Memory B cell (primary cell): ENCODE measurements at regions not wholly inside any gene's neighbourhood (a gene's known extent, or its start where the extent isn't known, plus 50 kb on each side); places are given as distances from the start of the nearest gene placed in this dataset.

Source experiments
- ATAC-seq: fragments of 150-1000 bp; cut with Tn5 transposase; 2 replicates; pipeline ENCODE4 v1.10.0; 2021; ENCODE audit warnings: low read depth, mild to moderate bottlenecking, moderate library complexity
- DNase-seq, 2 donors: peaks; one replicate each; pipeline ENCODE4 v3.0.0; 2022; ENCODE audit warnings: low spot score in 2 of 2
- H3K27ac Mint-ChIP-seq: one replicate; pipeline ENCODE4 v1.8.0; 2022; ENCODE audit warnings: mild to moderate bottlenecking, moderate library complexity, mixed read lengths
- H3K27me3 Mint-ChIP-seq: one replicate; pipeline ENCODE4 v1.8.0; 2022; ENCODE audit warnings: mixed read lengths
- H3K36me3 Mint-ChIP-seq: one replicate; pipeline ENCODE4 v1.8.0; 2022; ENCODE audit warnings: mild to moderate bottlenecking, mixed read lengths
- H3K4me1 Mint-ChIP-seq: one replicate; pipeline ENCODE4 v1.8.0; 2022; ENCODE audit warnings: mixed read lengths
- H3K4me3 Mint-ChIP-seq: one replicate; pipeline ENCODE4 v1.8.0; 2022; ENCODE audit warnings: mild to moderate bottlenecking, moderate library complexity, mixed read lengths
- H3K9me3 Mint-ChIP-seq: one replicate; pipeline ENCODE4 v1.8.0; 2022; ENCODE audit warnings: mixed read lengths

DNA sequence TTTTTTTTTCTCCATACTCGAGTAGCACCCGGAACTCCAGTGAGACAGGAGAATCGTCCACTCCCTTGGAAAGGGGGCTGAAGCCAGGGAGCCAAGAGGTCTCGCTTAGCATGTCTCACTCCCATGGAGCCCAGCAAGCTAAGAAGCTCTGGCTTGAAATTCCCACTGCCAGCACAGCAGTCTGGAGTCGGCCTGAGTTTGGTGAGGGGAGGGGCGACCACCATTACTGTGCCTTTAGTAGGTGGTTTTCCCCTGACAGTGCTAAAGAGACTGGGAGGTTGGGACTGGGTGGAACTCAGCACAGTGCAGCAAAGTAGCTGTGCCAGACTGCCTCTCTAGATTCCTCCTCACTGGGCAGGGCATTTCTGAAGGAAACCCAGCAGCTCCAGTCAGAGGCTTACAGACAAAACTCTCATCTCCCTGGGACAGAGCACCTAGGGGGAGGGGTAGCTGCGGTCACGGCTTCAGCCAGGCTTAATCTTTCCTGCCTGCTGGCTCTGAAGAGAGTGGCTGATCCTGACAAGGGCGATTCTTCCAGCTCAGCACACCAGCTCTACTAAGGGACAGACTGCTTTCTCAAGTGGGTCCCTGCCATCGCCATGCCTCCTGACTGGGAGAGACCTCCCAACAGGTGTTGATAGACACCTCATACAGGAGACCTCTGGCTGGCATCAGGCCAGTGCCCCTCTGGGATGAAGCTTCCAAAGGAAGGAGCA lies 414.5 kb upstream of the ZNF608 start:
- DNase-seq (no peak), ATAC-seq (no peak)
- H3K27me3 Mint-ChIP-seq = peaks cover 2% of the 10 kb centered on the region
- peaks cover 9% of the 10 kb centered on the region for H3K36me3 Mint-ChIP-seq
- H3K27ac Mint-ChIP-seq = no peak overlapping the region
- no peaks in the 10 kb centered on the region for H3K4me1 Mint-ChIP-seq
- H3K4me3 Mint-ChIP-seq = no peak overlapping the region
- H3K9me3 Mint-ChIP-seq = peaks cover 17% of the 10 kb centered on the region

DNA sequence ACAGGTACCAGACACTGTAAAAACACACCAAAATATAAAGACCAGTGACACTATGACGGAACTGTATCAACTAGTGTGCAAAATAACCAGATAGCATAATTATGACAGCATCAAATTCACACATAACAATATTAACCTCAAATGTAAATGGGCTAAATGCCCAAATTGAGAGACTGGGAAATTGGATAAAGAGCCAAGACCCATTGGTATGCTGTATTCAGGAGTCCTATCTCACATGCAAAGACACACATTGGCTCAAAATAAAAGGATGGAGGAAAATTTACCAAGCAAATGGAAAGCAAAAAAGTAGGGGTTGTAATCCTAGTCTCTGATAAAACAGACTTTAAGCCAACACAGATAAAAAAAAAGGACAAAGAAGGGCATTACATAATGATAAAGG lies 416.3 kb upstream of the ZNF608 start:
- H3K4me3 Mint-ChIP-seq = no peak overlapping the region
- H3K4me1 Mint-ChIP-seq = no peaks in the 10 kb centered on the region
- peaks cover 2% of the 10 kb centered on the region for H3K27me3 Mint-ChIP-seq
- H3K27ac Mint-ChIP-seq = no peak overlapping the region
- peaks cover 9% of the 10 kb centered on the region for H3K36me3 Mint-ChIP-seq
- ATAC-seq (no peak), DNase-seq (no peak)
- H3K9me3 Mint-ChIP-seq = peaks cover 20% of the 10 kb centered on the region

DNA sequence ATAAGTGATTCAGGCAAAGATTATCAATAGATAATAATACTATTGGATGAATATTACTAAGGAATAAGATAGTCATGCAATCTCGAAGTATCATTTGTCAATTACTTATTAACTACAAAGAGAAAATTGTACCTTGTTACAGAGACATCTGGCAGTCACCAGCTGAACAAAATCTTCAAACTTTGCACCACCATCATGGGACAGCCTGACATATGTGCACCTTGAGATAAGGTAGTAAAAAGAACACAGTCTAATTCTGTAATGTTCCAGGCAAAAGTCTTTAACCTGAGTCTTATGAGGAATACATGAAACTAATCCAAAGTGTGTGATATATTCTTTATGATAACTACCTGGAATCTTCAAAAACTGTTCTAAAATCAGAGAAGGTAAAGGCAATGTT lies 423.0 kb upstream of the ZNF608 start:
- peaks cover 2% of the 10 kb centered on the region for H3K4me1 Mint-ChIP-seq
- no peak for DNase-seq
- peaks cover 6% of the 10 kb centered on the region for H3K36me3 Mint-ChIP-seq
- H3K9me3 Mint-ChIP-seq = peaks cover 5% of the 10 kb centered on the region
- no peak overlapping the region for H3K27ac Mint-ChIP-seq
- H3K27me3 Mint-ChIP-seq = no peaks in the 10 kb centered on the region
- no peak overlapping the region for H3K4me3 Mint-ChIP-seq
- no peak for ATAC-seq

DNA sequence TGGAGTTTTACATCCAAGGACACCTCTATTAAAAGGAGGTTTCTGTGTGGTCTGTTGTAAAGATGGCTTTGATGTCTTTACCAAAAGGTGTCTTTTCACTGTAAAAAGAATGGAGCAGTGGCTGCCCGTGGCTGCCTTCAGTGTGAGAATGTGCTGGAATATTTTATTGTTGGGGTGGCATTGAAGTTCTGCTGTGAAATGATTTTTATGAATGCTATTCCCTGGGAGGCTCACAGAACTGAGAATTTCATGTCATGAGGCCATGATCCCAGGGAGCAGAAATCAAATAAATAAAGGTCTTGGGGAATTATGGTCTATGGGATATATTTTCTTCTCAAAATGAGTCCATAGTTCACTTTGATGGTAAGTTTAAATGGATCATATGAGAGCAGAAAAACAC lies 425.2 kb upstream of the ZNF608 start:
- DNase-seq (no peak), ATAC-seq (no peak)
- Mint-ChIP-seq H3K4me1 (peaks cover 2% of the 10 kb centered on the region), H3K9me3 (no peaks in the 10 kb centered on the region), H3K4me3 (no peak overlapping the region), H3K27me3 (no peaks in the 10 kb centered on the region), H3K36me3 (no peaks in the 10 kb centered on the region), H3K27ac (no peak overlapping the region)

DNA sequence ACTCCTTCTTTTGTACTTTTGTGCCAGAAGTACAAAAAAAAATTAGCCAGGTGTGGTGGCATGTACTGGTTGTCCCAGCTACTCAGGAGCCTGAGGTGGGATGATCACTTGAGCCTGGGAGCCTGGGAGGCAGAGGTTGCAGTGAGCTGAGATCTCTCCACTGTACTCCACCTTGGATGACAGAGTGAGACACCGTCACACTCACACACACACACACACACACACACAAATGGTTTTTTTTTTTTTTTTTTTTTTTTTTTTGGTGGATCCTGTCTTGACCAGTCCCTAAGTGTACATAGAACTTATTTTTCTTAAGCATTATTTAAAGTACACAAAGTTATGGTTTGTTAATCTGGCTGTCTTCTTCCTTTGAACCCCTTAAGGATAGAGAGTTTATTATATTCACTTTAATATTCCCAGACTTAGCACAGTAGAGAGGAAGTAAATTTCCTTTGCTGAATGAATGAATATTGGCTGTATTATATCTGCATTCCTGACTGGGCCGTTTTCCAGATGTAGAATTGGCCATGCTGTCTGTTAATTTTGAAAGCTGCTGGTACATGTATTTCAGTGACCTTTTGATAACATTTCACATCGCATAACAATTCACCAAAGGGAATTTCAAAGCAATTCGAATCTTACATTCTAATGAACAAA lies 429.0 kb upstream of the ZNF608 start:
- peaks cover 4% of the 10 kb centered on the region for H3K4me1 Mint-ChIP-seq
- ATAC-seq (no peak), DNase-seq (no peak)
- H3K27ac Mint-ChIP-seq = no peak overlapping the region
- peaks cover 3% of the 10 kb centered on the region for H3K9me3 Mint-ChIP-seq
- no peaks in the 10 kb centered on the region for H3K27me3 Mint-ChIP-seq
- H3K4me3 Mint-ChIP-seq = no peak overlapping the region
- no peaks in the 10 kb centered on the region for H3K36me3 Mint-ChIP-seq

DNA sequence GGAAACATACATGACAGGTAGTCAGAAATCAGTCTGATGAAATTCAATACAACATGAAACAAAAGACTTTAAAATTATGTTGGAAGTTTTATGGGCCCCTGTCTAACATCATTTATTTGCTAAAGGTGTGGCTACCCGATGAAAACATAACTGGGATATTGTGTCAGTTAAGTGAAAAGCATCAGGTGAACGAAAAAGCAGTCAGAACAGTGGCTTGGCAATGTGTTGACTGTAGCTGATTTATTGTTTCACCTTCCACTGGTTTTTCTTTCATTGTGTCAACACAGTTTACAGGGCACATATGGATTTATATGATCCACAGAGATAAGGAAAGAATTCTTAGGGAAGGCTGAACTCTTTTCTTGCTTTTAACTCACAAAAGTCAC lies 429.6 kb upstream of the ZNF608 start:
- Mint-ChIP-seq H3K27ac (no peak overlapping the region), H3K36me3 (no peaks in the 10 kb centered on the region), H3K27me3 (no peaks in the 10 kb centered on the region), H3K4me3 (no peak overlapping the region), H3K9me3 (peaks cover 3% of the 10 kb centered on the region), H3K4me1 (peaks cover 4% of the 10 kb centered on the region)
- DNase-seq (no peak), ATAC-seq (no peak)

DNA sequence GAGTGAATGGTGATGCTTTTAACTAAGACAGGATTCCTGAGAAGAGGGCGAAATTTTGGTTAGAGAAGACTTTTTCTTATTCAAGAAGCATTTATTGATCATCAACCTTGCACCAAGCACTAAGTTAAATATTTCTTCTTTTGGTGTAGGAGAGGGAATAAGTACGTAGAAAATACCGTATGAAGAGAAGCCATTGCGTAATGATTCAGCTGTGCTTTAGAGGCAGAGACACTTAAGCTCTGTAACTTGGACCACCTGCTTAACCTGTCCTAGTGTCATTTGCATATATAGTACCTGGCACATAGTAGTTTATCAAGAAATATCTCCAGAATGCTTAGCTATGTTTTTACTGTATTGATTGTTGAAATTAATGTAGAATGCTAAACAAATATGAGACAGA lies 430.9 kb upstream of the ZNF608 start:
- no peak for DNase-seq
- H3K36me3 Mint-ChIP-seq = no peaks in the 10 kb centered on the region
- H3K27ac Mint-ChIP-seq = no peak overlapping the region
- peaks cover 3% of the 10 kb centered on the region for H3K9me3 Mint-ChIP-seq
- H3K4me1 Mint-ChIP-seq = peaks cover 2% of the 10 kb centered on the region
- ATAC-seq = no peak
- H3K4me3 Mint-ChIP-seq = no peak overlapping the region
- H3K27me3 Mint-ChIP-seq = no peaks in the 10 kb centered on the region

DNA sequence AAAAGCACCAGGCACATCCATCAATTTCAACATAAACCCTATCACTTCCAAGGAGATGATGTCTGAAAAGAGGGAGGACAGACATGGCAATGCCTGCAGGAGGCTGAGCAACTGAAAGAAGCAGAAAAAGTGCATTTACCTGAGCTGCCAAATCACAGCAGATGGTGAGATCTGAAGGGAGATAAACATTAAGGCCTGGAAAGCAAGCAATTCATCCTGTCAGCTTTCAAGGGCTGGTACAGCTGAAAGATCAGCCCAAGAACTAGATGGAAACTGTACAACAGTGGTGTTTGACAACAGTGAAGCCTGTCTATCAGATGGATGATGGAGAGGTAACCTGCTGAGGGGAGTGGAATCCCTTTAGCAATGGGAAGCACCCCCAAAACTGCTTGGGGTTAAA lies 433.2 kb upstream of the ZNF608 start:
- H3K9me3 Mint-ChIP-seq = peaks cover 3% of the 10 kb centered on the region
- ATAC-seq (no peak), DNase-seq (no peak)
- H3K4me1 Mint-ChIP-seq = peaks cover 2% of the 10 kb centered on the region
- H3K4me3 Mint-ChIP-seq = no peak overlapping the region
- no peaks in the 10 kb centered on the region for H3K27me3 Mint-ChIP-seq
- no peaks in the 10 kb centered on the region for H3K36me3 Mint-ChIP-seq
- H3K27ac Mint-ChIP-seq = no peak overlapping the region

DNA sequence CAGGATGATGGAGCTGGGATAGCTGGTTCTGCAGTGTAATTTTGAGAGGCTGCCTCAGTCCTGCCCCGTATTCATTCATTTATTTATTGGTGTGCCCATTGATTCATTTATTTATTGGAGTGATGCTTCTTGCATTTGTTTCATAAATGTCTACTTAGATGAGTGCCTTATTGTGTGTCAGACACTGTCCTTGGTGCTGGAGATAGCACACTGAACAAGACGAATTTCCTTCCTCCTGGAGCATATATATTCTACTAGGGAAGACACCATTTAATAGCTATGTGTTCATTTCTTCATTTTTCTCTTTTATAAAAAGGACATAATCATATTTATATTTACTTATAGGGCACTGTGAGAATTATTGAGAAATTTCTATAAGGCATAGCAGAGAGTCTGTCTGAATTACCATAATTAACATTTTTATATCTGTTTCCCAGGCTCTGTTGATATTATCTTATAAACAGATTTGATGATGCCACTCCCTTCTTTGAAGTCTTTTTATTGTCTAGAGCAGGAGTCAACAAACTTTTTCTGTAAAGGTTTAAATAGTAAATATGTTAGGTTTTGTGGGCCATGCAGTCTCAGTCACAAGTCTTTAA lies 433.9 kb upstream of the ZNF608 start:
- Mint-ChIP-seq H3K4me3 (no peak overlapping the region), H3K27ac (no peak overlapping the region), H3K27me3 (no peaks in the 10 kb centered on the region), H3K9me3 (peaks cover 3% of the 10 kb centered on the region), H3K4me1 (peaks cover 2% of the 10 kb centered on the region), H3K36me3 (no peaks in the 10 kb centered on the region)
- no peak for DNase-seq
- no peak for ATAC-seq

DNA sequence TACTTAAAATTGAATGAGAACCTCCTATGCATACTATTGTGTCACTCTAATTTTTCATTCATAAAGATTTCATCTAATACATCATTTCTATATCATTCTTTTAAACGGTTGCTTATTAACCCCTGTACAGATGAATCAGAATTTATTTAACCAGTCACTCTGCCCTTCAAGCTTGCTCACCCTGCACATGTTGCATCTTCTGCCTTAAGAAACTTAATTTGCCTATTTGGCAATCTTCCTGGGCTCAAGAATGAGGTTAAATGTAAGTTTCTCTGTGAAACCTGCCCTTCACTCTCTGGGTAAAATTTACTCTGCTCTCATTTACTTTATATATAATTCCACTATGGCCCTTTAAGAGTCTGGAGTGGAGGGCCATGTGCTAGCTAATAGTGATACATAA lies 434.7 kb upstream of the ZNF608 start:
- no peak overlapping the region for H3K27ac Mint-ChIP-seq
- ATAC-seq (no peak), DNase-seq (no peak)
- peaks cover 2% of the 10 kb centered on the region for H3K4me1 Mint-ChIP-seq
- no peaks in the 10 kb centered on the region for H3K27me3 Mint-ChIP-seq
- H3K4me3 Mint-ChIP-seq = no peak overlapping the region
- no peaks in the 10 kb centered on the region for H3K36me3 Mint-ChIP-seq
- H3K9me3 Mint-ChIP-seq = peaks cover 3% of the 10 kb centered on the region

DNA sequence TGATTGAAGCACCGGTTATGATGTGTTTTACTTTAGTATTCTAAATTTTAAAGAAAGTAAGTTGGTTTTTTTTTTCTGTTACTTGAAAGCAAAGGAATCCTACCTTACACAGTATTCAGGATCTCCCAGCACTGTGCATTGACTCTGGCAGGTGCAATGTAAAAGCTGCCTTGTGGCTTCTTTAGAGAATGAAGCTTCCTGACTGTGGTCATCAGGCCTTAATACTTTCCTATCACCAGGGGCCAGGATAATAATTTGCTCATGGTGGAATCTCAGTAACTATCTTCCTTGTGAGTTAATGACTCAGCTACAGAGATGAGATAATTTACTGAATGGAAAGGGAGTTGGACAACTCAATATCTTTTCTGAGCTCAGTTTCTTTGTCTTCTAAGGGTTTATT lies 435.5 kb upstream of the ZNF608 start:
- DNase-seq (no peak), ATAC-seq (no peak)
- Mint-ChIP-seq H3K27me3 (no peaks in the 10 kb centered on the region), H3K9me3 (peaks cover 3% of the 10 kb centered on the region), H3K4me3 (no peak overlapping the region), H3K4me1 (peaks cover 2% of the 10 kb centered on the region), H3K36me3 (no peaks in the 10 kb centered on the region), H3K27ac (no peak overlapping the region)

DNA sequence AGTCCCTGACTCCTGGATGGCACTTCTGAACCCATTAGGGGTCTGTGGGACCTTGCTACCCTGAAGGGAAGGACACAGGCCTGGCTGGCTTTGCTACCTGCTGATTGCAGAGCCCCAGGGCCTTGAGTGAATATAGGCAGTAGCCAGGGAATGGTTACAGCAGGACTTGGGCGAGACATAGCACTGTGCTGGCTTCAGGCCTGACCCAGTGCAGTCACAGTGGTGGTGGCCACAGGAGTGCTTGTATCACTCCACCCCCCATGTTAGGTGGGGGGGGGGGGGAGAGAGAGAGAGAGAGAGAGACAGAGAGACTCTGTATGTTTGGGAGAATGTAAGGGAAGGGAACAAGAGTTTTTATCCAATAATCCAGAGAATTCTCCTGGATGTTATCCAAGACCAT lies 439.3 kb upstream of the ZNF608 start:
- Mint-ChIP-seq H3K36me3 (no peaks in the 10 kb centered on the region), H3K9me3 (no peaks in the 10 kb centered on the region), H3K4me3 (no peak overlapping the region), H3K27ac (no peak overlapping the region), H3K4me1 (peaks cover 7% of the 10 kb centered on the region), H3K27me3 (no peaks in the 10 kb centered on the region)
- DNase-seq = no peak
- no peak for ATAC-seq

DNA sequence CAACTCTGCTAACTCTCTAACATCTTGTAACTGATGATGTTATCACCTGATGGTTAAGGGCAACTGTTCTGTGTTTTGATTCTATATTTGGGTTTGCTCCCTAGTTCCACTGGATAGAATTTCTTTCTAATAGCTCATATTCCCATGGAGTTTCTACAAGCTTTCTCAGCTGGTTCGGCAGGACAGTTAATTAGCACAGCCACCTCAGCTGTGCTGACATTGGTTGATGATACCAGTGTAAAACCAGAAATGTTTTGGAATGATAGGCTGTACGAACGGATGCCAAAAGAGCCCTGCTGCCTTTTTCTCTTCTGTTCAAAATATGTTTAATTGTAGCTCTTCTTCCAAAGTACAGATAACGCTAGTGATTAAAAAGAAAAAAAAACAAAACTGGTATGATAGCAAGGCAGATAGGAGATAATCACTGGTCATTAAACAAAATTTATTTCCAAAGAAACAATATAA lies 440.5 kb upstream of the ZNF608 start:
- Mint-ChIP-seq H3K4me1 (peaks cover 12% of the 10 kb centered on the region), H3K36me3 (no peaks in the 10 kb centered on the region), H3K4me3 (no peak overlapping the region), H3K27me3 (no peaks in the 10 kb centered on the region), H3K27ac (no peak overlapping the region), H3K9me3 (no peaks in the 10 kb centered on the region)
- ATAC-seq = no peak
- no peak for DNase-seq

DNA sequence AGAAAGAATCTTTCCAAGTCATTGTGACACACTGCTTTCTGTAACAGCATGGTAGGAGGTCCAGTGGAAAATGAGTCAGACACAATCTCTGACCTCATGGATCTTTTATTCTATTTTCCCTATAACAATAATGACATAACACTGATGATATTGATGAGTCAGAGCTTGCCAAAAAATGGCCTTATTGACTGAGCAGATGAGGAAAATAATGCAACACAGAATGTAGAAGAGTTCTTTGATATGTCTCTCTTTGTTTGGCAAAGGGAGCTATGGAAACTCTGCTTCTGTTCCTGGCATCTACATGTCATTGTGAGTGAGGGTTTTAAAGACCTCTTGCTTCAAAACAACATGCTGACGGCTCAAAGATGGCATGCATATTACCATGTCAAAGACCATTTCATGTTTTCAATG lies 443.1 kb upstream of the ZNF608 start:
- Mint-ChIP-seq H3K27me3 (no peaks in the 10 kb centered on the region), H3K4me3 (no peak overlapping the region), H3K36me3 (no peaks in the 10 kb centered on the region), H3K4me1 (peaks cover 12% of the 10 kb centered on the region), H3K9me3 (no peaks in the 10 kb centered on the region), H3K27ac (no peak overlapping the region)
- ATAC-seq (no peak), DNase-seq (no peak)
